Ascending aorta (tissue), 2 donors: ENCODE measurements at regions not wholly inside any gene's neighbourhood (a gene's known extent, or its start where the extent isn't known, plus 50 kb on each side); places are given as distances from the start of the nearest gene placed in this dataset.

Source experiments
- DNase-seq, 2 donors: peaks; one replicate each; pipeline ENCODE4 v3.0.0-alpha.2; 2019; ENCODE audit warnings: low spot score in 2 of 2
- H3K27ac ChIP-seq, 2 donors: fragments of 200-600 bp; sonication (generic); one replicate each; pipeline ENCODE4 v1.5.1; 2016 to 2017; ENCODE audit warnings: mild to moderate bottlenecking in 1 of 2
- H3K27me3 ChIP-seq: fragments of 200-600 bp; sonication (generic); one replicate; pipeline ENCODE4 v1.5.1; 2017
- H3K36me3 ChIP-seq, 2 donors: fragments of 200-600 bp; sonication (generic); one replicate each; pipeline ENCODE4 v1.5.1; 2016
- H3K4me1 ChIP-seq, 2 donors: fragments of 200-600 bp; sonication (generic); one replicate each; pipeline ENCODE4 v1.5.1; 2016 to 2017; ENCODE audit warnings: mild to moderate bottlenecking in 1 of 2
- H3K4me3 ChIP-seq, 2 donors: fragments of 200-600 bp; sonication (generic); one replicate each; pipeline ENCODE4 v1.5.1; 2016 to 2017; ENCODE audit warnings: mild to moderate bottlenecking in 1 of 2
- H3K9me3 ChIP-seq, 2 donors: fragments of 200-600 bp; sonication (generic); one replicate each; pipeline ENCODE4 v1.5.1; 2016
- CTCF ChIP-seq, 3 experiments: fragments of 200-600 bp in 2 of 3; fragments of 450-650 bp in 1 of 3; sonication (generic) in 2 of 3; IDR thresholded peaks; one replicate each; pipeline ENCODE4 v1.5.1; 2016 to 2019; ENCODE audit warnings: antibody characterized with exemption in 3 of 3, mild to moderate bottlenecking in 1 of 3, moderate library complexity in 1 of 3
- intact Hi-C: fragments of 100-400 bp; cut with DNase I; formaldehyde crosslinking; loops from one replicate; pipeline ENCODE4 v1.15.1; 2023

- Histone ChIP-seq H3K4me3 (no peak overlapping the region), H3K27ac (no peak overlapping the region), H3K9me3 (no peaks in the 10 kb centered on the region), H3K27me3 (no peaks in the 10 kb centered on the region), H3K36me3 (no peaks in the 10 kb centered on the region), H3K4me1 (no peaks in the 10 kb centered on the region)
- DNase-seq, result no peak
- no peak for TF ChIP-seq CTCF (IDR thresholded peaks at IDR 0.05)
- intact Hi-C loops, result no loop called here
These were observed 117.4 kb downstream of the MAFB start for GRCh38 chr20:40571639-40572038.

- no peaks in the 10 kb centered on the region for H3K9me3 ChIP-seq
- intact Hi-C loops, result loop anchor here (5.0 to 10.0 kb wide), 2 partner anchors 194 to 303 kb away; no protein-coding TSS in a partner anchor
These were observed 120.8 kb downstream of the MAFB start for GRCh38 chr20:40568200-40568599.

GRCh38 chr20:40565682-40566040 lies 123.4 kb downstream of the MAFB start:
- DNase-seq, result no peak
- Histone ChIP-seq H3K36me3 (no peaks in the 10 kb centered on the region), H3K27me3 (no peaks in the 10 kb centered on the region), H3K27ac (no peak overlapping the region), H3K9me3 (no peaks in the 10 kb centered on the region), H3K4me1 (peaks cover 0 to 13% of the 10 kb centered on the region in 2 donors), H3K4me3 (no peak overlapping the region)
- no peak for TF ChIP-seq CTCF (IDR thresholded peaks at IDR 0.05)
- intact Hi-C loops, result loop anchor here (2.0 to 10.0 kb wide), 3 partner anchors 123 to 301 kb away; partner anchors contain the start of gene MAFB

More at GRCh38 chr20:40568200-40568599, 120.8 kb downstream of the MAFB start:
- peaks cover 0 to 13% of the 10 kb centered on the region in 2 donors for H3K4me1 ChIP-seq
- DNase-seq, result no peak
- no peak for TF ChIP-seq CTCF (IDR thresholded peaks at IDR 0.05)
- no peak overlapping the region for H3K4me3 ChIP-seq
- H3K36me3 ChIP-seq, result no peaks in the 10 kb centered on the region
- H3K27ac ChIP-seq, result no peak overlapping the region
- H3K27me3 ChIP-seq, result no peaks in the 10 kb centered on the region

GRCh38 chr20:40565001-40565681 lies 123.9 kb downstream of the MAFB start:
- peaks cover 0 to 13% of the 10 kb centered on the region in 2 donors for H3K4me1 ChIP-seq
- intact Hi-C loops, result loop anchor here (2.0 to 10.0 kb wide), 3 partner anchors 124 to 300 kb away; partner anchors contain the start of gene MAFB
- no peaks in the 10 kb centered on the region for H3K27me3 ChIP-seq
- TF ChIP-seq CTCF (IDR thresholded peaks at IDR 0.05), result no peak
- H3K27ac ChIP-seq, result no peak overlapping the region
- H3K9me3 ChIP-seq, result no peaks in the 10 kb centered on the region
- no peak for DNase-seq
- H3K4me3 ChIP-seq, result no peak overlapping the region
- H3K36me3 ChIP-seq, result no peaks in the 10 kb centered on the region

GRCh38 chr20:40563296-40563950 lies 125.6 kb downstream of the MAFB start:
- no peak overlapping the region for H3K4me3 ChIP-seq
- H3K9me3 ChIP-seq, result no peaks in the 10 kb centered on the region
- H3K27ac ChIP-seq, result no peak overlapping the region
- no peaks in the 10 kb centered on the region for H3K27me3 ChIP-seq
- no peak for DNase-seq
- TF ChIP-seq CTCF (IDR thresholded peaks at IDR 0.05), result no peak
- H3K4me1 ChIP-seq, result peaks cover 0 to 13% of the 10 kb centered on the region in 2 donors
- intact Hi-C loops, result loop anchor here (10.0 kb wide), 1 partner anchor 299 kb away; no protein-coding TSS in a partner anchor
- no peaks in the 10 kb centered on the region for H3K36me3 ChIP-seq
